AG04450 (cell line): ENCODE measurements at regions not wholly inside any gene's neighbourhood (a gene's known extent, or its start where the extent isn't known, plus 50 kb on each side); places are given as distances from the start of the nearest gene placed in this dataset.
"Not testable (repeated sequence)": the region's sequence is repeated elsewhere in the genome, so short reads cannot be mapped to it uniquely, and the experiment has no call there.

Source experiments
- CTCF ChIA-PET: fragments of 300-600, 350-600 bp; formaldehyde crosslinking; extraction: SDS; loops from one replicate; lab custom pipeline; 2022; ENCODE audit warnings: antibody characterized with exemption, inconsistent platforms; lab: Charles Lee
- POLR2A ChIA-PET: fragments of 350-600 bp; formaldehyde crosslinking; extraction: SDS; loops from one replicate; lab custom pipeline; 2021; ENCODE audit warnings: antibody characterized with exemption, inconsistent platforms; lab: Yijun Ruan, JAX
- DNase-seq: peaks from one replicate; pipeline ENCODE4 v3.0.0-alpha.2; 2011; ENCODE audit warnings: low read depth, low spot score
- H3K27ac ChIP-seq: one replicate; pipeline ENCODE4 v1.5.1; 2012; ENCODE audit warnings: low read depth, low read length, control low read depth
- H3K27me3 ChIP-seq: one replicate; pipeline ENCODE4 v1.6.0; 2012; ENCODE audit warnings: low read length; ENCODE audit not compliant: control insufficient read depth, insufficient read depth
- H3K4me3 ChIP-seq: 2 replicates; pipeline ENCODE4 v1.5.1; 2011; ENCODE audit warnings: mild to moderate bottlenecking, low read depth, low read length, control low read depth
- H3K9me3 ChIP-seq: 2 replicates; pipeline ENCODE4 v1.5.1; 2012; ENCODE audit warnings: low read length; ENCODE audit not compliant: control insufficient read depth, insufficient read depth
- TF ChIP-seq, protein P1 (sequence below): IDR thresholded peaks from 2 replicates; pipeline ENCODE4 v1.5.1; 2011; ENCODE audit warnings: low read depth, low read length, control low read depth, inconsistent platforms

DNA sequence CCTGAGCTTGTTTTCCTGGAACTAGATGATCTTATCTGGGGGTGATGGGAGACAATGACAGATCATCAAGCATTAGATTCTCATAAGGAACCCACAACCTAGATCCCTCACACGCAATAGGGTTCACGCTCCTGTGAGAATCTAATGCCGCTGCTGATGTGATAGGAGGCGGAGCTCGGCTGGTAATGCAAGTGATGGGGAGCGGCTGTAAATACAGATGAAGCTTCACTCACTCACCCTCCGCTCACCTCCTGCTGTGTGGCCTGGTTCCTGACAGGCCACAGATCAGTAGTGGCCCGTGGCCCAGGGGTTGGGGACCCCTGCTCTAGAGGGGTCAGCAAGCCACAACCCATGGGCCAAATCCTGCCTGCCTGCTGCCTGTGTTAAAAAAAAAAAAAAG is 435.9 kb downstream of the CD83 start:
- Histone ChIP-seq H3K9me3 (no peaks in the 10 kb centered on the region), H3K4me3 (no peak overlapping the region), H3K27ac (no peak overlapping the region), H3K27me3 (no peaks in the 10 kb centered on the region)
- TF ChIP-seq, protein P1, sequence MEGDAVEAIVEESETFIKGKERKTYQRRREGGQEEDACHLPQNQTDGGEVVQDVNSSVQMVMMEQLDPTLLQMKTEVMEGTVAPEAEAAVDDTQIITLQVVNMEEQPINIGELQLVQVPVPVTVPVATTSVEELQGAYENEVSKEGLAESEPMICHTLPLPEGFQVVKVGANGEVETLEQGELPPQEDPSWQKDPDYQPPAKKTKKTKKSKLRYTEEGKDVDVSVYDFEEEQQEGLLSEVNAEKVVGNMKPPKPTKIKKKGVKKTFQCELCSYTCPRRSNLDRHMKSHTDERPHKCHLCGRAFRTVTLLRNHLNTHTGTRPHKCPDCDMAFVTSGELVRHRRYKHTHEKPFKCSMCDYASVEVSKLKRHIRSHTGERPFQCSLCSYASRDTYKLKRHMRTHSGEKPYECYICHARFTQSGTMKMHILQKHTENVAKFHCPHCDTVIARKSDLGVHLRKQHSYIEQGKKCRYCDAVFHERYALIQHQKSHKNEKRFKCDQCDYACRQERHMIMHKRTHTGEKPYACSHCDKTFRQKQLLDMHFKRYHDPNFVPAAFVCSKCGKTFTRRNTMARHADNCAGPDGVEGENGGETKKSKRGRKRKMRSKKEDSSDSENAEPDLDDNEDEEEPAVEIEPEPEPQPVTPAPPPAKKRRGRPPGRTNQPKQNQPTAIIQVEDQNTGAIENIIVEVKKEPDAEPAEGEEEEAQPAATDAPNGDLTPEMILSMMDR = no peak
- POLR2A ChIA-PET = no interaction called here
- CTCF ChIA-PET = no interaction called here
- DNase-seq = no peak

GRCh38 chr6:14555804-14556203 is 438.2 kb downstream of the CD83 start:
- H3K9me3 ChIP-seq = no peaks in the 10 kb centered on the region
- H3K27ac ChIP-seq = no peak overlapping the region
- ChIA-PET POLR2A (no interaction called here), CTCF (no interaction called here)
- H3K27me3 ChIP-seq = no peaks in the 10 kb centered on the region
- H3K4me3 ChIP-seq = no peak overlapping the region
- no peak for DNase-seq
- TF ChIP-seq, protein P1 = no peak

GRCh38 chr6:14559746-14560536 is 442.4 kb downstream of the CD83 start:
- TF ChIP-seq, protein P1 = no peak
- Histone ChIP-seq H3K4me3 (no peak overlapping the region), H3K27me3 (no peaks in the 10 kb centered on the region), H3K27ac (no peak overlapping the region), H3K9me3 (no peaks in the 10 kb centered on the region)
- ChIA-PET CTCF (no interaction called here), POLR2A (no interaction called here)
- no peak for DNase-seq

DNA sequence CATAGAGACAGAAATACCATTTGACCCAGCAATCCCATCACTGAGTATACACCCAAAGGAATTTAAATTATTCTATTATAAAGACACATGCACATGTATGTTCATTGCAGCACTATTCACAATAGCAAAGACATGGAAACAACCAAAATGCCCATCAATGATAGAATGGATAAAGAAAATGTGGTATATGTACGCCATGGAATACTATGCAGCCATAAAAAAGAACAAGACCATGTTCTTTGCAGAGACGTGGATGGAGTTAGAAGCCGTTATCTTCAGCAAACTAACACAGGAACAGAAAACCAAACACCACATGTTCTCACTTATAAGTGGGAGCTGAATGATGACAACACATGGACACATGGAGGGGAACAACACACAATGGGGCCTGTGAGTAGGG is 444.0 kb downstream of the CD83 start:
- POLR2A ChIA-PET, CTCF ChIA-PET, DNase-seq, H3K4me3 ChIP-seq, H3K9me3 ChIP-seq, H3K27me3 ChIP-seq, H3K27ac ChIP-seq: not testable (repeated sequence)

DNA sequence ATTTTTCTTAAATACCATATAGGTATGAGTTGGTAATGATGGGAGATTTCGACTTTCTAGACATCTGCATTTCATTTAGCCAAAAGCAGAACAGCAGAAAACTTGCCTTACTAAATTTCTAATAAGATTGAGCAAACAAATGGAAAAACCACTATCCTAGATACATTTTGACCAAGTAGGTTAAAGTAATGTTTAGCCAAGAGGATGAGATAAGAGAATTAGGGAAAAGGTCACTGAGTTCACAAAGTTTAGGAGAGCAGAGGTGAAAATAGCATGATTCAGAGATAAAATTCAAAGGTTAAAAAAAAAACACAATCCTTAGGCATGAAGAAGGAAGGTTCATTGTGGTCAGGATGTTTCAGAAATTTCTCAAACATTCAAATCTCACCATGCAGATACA is 450.3 kb downstream of the CD83 start:
- H3K9me3 ChIP-seq = no peaks in the 10 kb centered on the region
- ChIA-PET POLR2A (no interaction called here), CTCF (interaction anchor here (0.5 kb wide), 1 partner anchor 394 kb away, joined by 3 read pairs; no protein-coding TSS in a partner anchor)
- no peaks in the 10 kb centered on the region for H3K27me3 ChIP-seq
- H3K27ac ChIP-seq = no peak overlapping the region
- DNase-seq = no peak
- H3K4me3 ChIP-seq = no peak overlapping the region
- TF ChIP-seq, protein P1 = no peak
